HepG2 (cell line): ENCODE measurements at regions not wholly inside any gene's neighbourhood (a gene's known extent, or its start where the extent isn't known, plus 50 kb on each side); places are given as distances from the start of the nearest gene placed in this dataset.

Experiments used
- ARID4A ChIP-seq: sonication (generic); formaldehyde crosslinking; IDR thresholded peaks from 2 replicates; pipeline ENCODE4 v1.5.0; 2020; ENCODE audit warnings: mild to moderate bottlenecking, missing genetic modification reagents, borderline replicate concordance
- HIVEP1 ChIP-seq: sonication (generic); formaldehyde crosslinking; IDR thresholded peaks from 2 replicates; pipeline ENCODE4 v1.4.0; 2020; ENCODE audit warnings: mild to moderate bottlenecking, missing genetic modification reagents
- JUNB ChIP-seq: sonication (generic); formaldehyde crosslinking; IDR thresholded peaks from 2 replicates; pipeline ENCODE4 v1.8.0; 2022; ENCODE audit warnings: missing genetic modification reagents, mild to moderate bottlenecking, borderline replicate concordance
- MZF1 ChIP-seq: sonication (generic); formaldehyde crosslinking; IDR thresholded peaks from 2 replicates; pipeline ENCODE4 v1.8.1; 2023; ENCODE audit warnings: mild to moderate bottlenecking, missing genetic modification reagents, borderline replicate concordance
- PHF20 ChIP-seq: sonication (generic); formaldehyde crosslinking; IDR thresholded peaks from 2 replicates; pipeline ENCODE4 v1.5.0; 2020; ENCODE audit warnings: mild to moderate bottlenecking, missing genetic modification reagents
- PRPF4 ChIP-seq: fragments of 200-400 bp; formaldehyde crosslinking; IDR thresholded peaks from 2 replicates; pipeline ENCODE4 v1.6.1; 2016; ENCODE audit warnings: low read length, low read depth; ENCODE audit not compliant: poor library complexity, severe bottlenecking
- PTBP1 ChIP-seq: fragments of 200-400 bp; formaldehyde crosslinking; IDR thresholded peaks from 2 replicates; pipeline ENCODE4 v1.6.1; 2018; ENCODE audit warnings: low read length, low read depth; ENCODE audit not compliant: poor library complexity, severe bottlenecking
- RELA ChIP-seq: sonication (generic); formaldehyde crosslinking; IDR thresholded peaks from 2 replicates; pipeline ENCODE4 v1.4.0; 2020; ENCODE audit warnings: missing genetic modification reagents
- REPIN1 ChIP-seq: sonication (generic); formaldehyde crosslinking; IDR thresholded peaks from 2 replicates; pipeline ENCODE4 v1.8.0; 2022; ENCODE audit warnings: missing genetic modification reagents, low read depth, mild to moderate bottlenecking, borderline replicate concordance
- REXO4 ChIP-seq: sonication (generic); formaldehyde crosslinking; IDR thresholded peaks from 2 replicates; pipeline ENCODE4 v1.8.0; 2022; ENCODE audit warnings: missing genetic modification reagents, mild to moderate bottlenecking, borderline replicate concordance
- RFXANK ChIP-seq: IDR thresholded peaks from 2 replicates; pipeline ENCODE4 v1.6.1; 2016
- SAFB2 ChIP-seq: sonication (generic); formaldehyde crosslinking; IDR thresholded peaks from 2 replicates; pipeline ENCODE4 v1.5.1; 2020; ENCODE audit warnings: missing genetic modification reagents, low read depth, mild to moderate bottlenecking, borderline replicate concordance
- SAP130 ChIP-seq: IDR thresholded peaks from 2 replicates; pipeline ENCODE4 v1.6.1; 2016; ENCODE audit warnings: low read depth
- SIX1 ChIP-seq: sonication (generic); formaldehyde crosslinking; IDR thresholded peaks from 2 replicates; pipeline ENCODE4 v1.4.0; 2020; ENCODE audit warnings: missing genetic modification reagents, borderline replicate concordance
- SMARCC2 ChIP-seq: fragments of 450-650 bp; IDR thresholded peaks from 2 replicates; pipeline ENCODE4 v1.6.1; 2017; ENCODE audit warnings: antibody characterized with exemption, mild to moderate bottlenecking
- ZEB1 ChIP-seq: IDR thresholded peaks from 2 replicates; pipeline ENCODE4 v1.6.1; 2012; ENCODE audit warnings: mild to moderate bottlenecking, low read depth, inconsistent platforms; ENCODE audit not compliant: insufficient replicate concordance
- ZNF224 ChIP-seq: sonication (generic); formaldehyde crosslinking; IDR thresholded peaks from 2 replicates; pipeline ENCODE4 v1.5.0; 2020; ENCODE audit warnings: mild to moderate bottlenecking, missing genetic modification reagents
- ZNF772 ChIP-seq: sonication (generic); formaldehyde crosslinking; IDR thresholded peaks from 2 replicates; pipeline ENCODE4 v1.5.0; 2020; ENCODE audit warnings: mild to moderate bottlenecking, missing genetic modification reagents
- ZNF773 ChIP-seq: sonication (generic); formaldehyde crosslinking; IDR thresholded peaks from 2 replicates; pipeline ENCODE4 v1.4.0; 2020; ENCODE audit warnings: missing genetic modification reagents, borderline replicate concordance
- ZNF775 ChIP-seq: sonication (generic); formaldehyde crosslinking; IDR thresholded peaks from 2 replicates; pipeline ENCODE4 v1.4.0; 2020; ENCODE audit warnings: missing genetic modification reagents, mild to moderate bottlenecking, moderate library complexity, borderline replicate concordance
- TF ChIP-seq, protein P1 (sequence below): sonication (generic); formaldehyde crosslinking; IDR thresholded peaks from 2 replicates; pipeline ENCODE4 v1.4.0; 2020; ENCODE audit warnings: missing genetic modification reagents
- TF ChIP-seq, protein P2 (sequence below): sonication (generic); formaldehyde crosslinking; IDR thresholded peaks from 2 replicates; pipeline ENCODE4 v1.4.0; 2020; ENCODE audit warnings: missing genetic modification reagents

- TF ChIP-seq RFXANK (CRISPR knock-in tag) (no peak), JUNB (CRISPR knock-in tag) (no peak), ZNF772 (CRISPR knock-in tag) (no peak), ARID4A (CRISPR knock-in tag) (no peak), ZNF775 (no peak), REPIN1 (no peak), HIVEP1 (CRISPR knock-in tag) (no peak), REXO4 (no peak), SAFB2 (CRISPR knock-in tag) (no peak), PHF20 (no peak), ZNF224 (CRISPR knock-in tag) (no peak), SIX1 (peak; percentile 89), SAP130 (CRISPR knock-in tag) (no peak), PTBP1 (no peak), PRPF4 (no peak), RELA (CRISPR knock-in tag) (no peak), SMARCC2 (no peak), MZF1 (CRISPR knock-in tag) (no peak), ZEB1 (no peak), ZNF773 (CRISPR knock-in tag) (no peak)
- TF ChIP-seq, protein P1, sequence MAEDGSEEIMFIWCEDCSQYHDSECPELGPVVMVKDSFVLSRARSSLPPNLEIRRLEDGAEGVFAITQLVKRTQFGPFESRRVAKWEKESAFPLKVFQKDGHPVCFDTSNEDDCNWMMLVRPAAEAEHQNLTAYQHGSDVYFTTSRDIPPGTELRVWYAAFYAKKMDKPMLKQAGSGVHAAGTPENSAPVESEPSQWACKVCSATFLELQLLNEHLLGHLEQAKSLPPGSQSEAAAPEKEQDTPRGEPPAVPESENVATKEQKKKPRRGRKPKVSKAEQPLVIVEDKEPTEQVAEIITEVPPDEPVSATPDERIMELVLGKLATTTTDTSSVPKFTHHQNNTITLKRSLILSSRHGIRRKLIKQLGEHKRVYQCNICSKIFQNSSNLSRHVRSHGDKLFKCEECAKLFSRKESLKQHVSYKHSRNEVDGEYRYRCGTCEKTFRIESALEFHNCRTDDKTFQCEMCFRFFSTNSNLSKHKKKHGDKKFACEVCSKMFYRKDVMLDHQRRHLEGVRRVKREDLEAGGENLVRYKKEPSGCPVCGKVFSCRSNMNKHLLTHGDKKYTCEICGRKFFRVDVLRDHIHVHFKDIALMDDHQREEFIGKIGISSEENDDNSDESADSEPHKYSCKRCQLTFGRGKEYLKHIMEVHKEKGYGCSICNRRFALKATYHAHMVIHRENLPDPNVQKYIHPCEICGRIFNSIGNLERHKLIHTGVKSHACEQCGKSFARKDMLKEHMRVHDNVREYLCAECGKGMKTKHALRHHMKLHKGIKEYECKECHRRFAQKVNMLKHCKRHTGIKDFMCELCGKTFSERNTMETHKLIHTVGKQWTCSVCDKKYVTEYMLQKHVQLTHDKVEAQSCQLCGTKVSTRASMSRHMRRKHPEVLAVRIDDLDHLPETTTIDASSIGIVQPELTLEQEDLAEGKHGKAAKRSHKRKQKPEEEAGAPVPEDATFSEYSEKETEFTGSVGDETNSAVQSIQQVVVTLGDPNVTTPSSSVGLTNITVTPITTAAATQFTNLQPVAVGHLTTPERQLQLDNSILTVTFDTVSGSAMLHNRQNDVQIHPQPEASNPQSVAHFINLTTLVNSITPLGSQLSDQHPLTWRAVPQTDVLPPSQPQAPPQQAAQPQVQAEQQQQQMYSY (CRISPR knock-in tag): no peak
- TF ChIP-seq, protein P2, sequence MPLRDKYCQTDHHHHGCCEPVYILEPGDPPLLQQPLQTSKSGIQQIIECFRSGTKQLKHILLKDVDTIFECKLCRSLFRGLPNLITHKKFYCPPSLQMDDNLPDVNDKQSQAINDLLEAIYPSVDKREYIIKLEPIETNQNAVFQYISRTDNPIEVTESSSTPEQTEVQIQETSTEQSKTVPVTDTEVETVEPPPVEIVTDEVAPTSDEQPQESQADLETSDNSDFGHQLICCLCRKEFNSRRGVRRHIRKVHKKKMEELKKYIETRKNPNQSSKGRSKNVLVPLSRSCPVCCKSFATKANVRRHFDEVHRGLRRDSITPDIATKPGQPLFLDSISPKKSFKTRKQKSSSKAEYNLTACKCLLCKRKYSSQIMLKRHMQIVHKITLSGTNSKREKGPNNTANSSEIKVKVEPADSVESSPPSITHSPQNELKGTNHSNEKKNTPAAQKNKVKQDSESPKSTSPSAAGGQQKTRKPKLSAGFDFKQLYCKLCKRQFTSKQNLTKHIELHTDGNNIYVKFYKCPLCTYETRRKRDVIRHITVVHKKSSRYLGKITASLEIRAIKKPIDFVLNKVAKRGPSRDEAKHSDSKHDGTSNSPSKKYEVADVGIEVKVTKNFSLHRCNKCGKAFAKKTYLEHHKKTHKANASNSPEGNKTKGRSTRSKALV (CRISPR knock-in tag): no peak; the same call in 1 of the 2 replicates
Observed at GRCh38 chr7:343227-343822, 53.4 kb downstream of the FOXL3 start (continued).
